Pulmonary artery endothelial cell (primary cell): ENCODE measurements at regions not wholly inside any gene's neighbourhood (a gene's known extent, or its start where the extent isn't known, plus 50 kb on each side); places are given as distances from the start of the nearest gene placed in this dataset.

Source experiments
- DNase-seq: peaks from one replicate; pipeline ENCODE4 v3.0.0-alpha.2; 2011; ENCODE audit warnings: low read depth, low spot score

DNA sequence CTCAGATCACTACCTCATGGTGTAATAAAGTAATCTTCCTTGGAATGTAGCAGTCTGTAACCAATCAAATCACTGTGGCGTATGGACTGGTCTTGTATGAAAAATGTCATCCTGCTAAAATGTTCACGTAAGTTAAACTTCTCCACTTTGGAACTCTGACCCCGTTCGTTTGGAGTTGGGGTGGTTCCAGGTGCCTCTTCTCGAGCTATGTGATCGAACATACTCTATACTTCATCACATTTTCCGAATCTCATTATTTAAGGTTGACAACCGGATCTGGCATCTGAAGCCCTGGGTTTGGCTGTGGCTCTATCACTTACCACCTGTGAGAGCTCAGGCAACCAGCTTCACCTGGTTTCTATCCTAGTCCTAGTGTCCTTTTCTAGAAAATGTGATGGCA is 148.0 kb upstream of the MYCN start:
- DNase-seq: no peak

DNA sequence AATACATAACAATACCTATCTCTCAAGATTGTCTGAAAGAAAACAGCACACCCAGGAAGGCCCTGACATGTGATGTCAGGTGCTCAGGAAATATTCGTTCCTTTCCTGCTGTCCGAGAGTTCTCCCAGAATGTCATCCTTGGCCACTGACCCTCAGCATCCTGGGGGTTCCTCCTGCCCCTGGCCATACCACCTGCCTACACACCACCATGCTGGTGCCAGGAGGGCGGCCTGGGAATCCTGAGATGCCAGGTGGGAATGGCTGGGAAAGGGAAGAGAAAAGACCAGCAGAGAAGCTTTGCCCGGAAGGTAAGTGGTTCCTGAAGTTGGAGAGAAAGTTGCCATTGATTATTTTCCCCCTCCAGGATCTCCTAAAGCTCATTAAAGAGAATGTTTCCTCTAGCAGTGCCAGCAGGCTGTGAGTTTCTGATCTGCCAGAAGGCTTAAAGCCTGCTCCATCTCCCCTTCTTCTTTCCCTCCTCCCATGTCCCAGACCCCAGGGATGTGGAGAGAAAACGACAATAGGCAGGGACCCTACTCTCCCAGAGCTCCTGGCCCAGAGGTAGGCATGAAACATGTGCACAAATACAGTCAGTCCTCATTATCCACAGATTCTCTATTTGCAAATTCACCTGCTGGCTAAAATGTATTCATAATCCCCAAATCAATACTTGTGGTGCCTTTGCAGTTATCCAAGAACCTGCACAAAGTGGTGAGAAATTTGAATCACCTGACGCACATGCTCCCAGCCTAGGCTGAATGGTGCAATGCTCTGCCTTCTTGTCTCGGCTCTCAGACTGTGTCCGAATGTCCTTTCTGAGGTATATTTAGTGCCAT is 147.1 kb upstream of the MYCN start:
- DNase-seq: no peak

- no peak for DNase-seq
Measured at GRCh38 chr2:15793978-15794377, 146.4 kb upstream of the MYCN start.

DNA sequence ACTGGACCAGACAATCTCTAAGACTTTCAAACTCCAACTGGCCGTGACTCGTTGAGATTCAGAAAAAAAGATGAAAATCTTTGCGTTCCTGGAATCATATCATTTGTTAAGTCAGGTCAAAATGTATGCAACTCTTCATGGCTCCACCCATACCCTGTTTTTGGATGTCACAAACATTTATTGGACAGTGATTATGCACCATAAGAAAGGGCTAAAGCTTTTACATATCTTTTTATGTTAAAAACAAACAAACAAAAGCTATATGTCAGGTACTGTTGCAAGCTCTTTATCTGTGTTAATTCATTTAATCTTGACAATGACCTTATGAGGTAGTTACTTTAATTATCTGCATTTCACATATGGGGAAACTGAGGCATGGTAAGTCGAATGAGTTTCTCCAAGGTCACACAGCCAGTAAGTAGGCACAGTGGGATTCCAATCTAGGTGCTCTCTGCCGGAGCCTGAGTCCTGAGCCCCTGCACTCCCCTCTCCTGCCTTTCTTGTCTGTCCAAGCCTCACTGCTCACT is 145.7 kb upstream of the MYCN start:
- DNase-seq: no peak

GRCh38 chr2:15795426-15795825 is 144.9 kb upstream of the MYCN start:
- DNase-seq: no peak

DNA sequence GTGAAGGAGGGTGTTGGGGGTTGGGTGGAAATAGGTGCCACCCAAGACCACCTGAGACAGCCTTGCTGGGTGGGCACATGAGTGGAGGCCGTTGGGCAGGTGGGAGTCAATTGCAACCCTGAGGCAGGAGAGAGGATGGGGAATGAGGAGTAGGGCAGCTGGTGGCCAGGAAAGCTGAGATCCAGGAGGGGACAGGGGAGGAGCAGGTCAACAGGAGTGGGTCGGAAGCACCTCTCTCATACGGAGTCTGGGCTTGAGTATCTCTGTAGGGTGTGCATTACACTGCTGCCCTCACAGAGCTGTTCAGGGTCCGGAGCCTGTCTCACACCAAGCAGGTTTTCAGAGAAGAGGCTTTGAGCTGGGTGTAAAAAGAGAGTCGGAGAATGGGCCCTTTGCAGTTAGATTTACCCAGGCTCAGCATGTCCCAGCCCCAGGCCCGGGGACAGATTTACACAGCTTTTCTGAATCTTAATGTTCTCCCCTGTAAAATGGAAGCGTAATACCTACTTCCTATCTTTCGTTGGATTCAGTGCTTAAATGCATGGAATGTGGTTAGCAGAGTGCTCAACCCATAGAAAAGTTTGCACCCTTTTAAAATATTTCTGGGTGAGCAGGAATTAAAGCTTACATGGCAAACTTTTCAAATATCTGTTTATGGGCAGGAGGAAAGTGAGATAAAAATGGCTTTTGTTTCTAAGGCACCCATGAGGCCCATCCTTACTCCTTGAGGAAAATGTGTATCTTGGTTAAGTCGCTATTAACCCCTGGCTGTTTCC is 144.0 kb upstream of the MYCN start:
- DNase-seq: no peak

- no peak for DNase-seq
Measured at GRCh38 chr2:15797231-15797938, 143.0 kb upstream of the MYCN start.

GRCh38 chr2:15797939-15798281 is 142.4 kb upstream of the MYCN start:
- no peak for DNase-seq

DNA sequence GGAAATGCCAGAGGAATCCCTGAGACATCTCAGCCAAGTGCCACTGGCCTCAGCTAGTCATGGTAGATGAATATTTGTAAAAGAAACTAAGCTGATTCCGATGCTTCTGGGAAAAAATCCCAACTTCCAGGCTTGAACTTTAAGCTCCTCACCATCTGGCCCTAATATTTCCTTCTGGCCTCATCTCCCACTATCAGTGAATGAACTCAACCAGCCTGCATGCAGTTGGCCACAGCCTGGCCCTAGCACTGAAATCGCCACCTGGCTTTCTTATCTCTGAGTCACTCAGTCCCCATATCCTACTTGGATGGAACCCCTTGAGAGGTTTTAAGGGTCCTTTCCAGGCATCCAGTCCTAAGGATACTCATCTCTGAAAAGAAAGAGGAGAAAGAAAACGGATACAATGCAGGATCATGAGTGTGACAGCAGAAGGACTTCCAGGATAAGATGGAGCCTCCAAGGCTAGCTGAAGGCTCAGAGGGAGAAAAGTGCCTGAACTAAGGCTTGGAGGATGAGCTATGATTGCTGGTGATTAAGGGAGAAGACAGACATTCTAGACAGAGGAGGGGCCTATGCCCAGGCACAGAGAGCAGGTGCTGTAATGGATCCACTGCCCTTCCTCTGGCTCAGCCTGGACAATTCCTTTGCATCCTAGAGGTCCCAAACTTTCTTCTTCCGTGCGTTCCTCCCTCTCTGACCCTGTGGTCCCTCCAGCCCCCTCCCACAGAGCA is 141.5 kb upstream of the MYCN start:
- no peak for DNase-seq

DNA sequence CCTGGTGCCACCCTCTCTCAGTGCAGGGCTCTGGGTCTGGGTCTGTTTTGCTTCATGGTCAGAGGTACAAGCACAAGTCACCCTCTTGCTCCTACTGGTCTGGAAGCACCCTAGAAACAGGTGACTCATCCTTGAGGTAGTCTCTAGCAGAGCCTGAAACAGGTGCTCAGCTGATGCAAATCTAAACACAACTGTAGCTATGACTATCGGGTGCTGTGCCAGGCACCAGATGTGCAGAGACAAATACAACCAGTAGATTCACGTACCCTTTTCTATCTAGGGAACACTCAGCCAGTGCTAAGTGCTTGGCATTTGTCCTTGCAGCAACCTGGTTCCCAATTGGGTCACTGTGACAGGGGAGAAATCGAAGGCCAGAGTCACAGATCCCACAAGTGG is 140.9 kb upstream of the MYCN start:
- no peak for DNase-seq

DNA sequence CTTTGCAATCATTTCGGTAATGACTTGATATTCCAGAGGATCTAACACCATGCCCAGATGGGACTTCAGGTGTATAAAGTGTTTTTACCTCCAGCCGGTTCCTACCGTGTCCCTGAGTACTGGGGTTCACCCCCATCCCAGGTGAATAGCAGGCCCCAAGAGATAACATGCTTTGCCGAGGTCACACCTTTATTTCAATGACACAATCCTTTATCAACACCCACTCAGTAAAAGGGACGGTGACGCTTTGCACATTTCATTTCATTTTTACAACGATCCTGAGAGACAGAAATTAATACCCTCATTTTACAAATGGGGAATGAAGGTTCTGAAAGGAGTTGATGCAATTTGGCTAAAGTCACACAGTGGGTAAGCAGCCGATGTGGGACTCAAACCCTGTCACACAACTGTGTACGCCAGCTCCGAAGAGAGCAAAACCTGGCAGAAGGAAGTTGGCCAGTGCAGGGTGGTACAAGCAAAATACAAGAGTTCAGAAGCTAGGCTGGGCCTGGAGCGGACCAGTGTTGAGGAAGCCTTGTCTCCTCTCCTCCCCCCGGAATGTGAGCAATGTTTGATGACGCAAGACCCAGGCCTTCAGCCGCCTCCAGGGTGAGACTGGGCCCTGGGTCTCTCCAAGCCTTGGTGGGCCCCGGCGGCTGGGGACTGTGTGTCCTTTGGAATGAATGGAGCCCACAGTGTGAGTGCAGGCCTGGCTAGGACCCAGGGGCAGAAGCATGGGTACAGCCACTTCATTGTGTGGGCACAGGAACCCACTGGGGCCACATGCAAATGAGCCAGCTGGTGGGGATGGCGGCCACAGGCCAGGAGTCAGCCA is 139.6 kb upstream of the MYCN start:
- DNase-seq: no peak

DNA sequence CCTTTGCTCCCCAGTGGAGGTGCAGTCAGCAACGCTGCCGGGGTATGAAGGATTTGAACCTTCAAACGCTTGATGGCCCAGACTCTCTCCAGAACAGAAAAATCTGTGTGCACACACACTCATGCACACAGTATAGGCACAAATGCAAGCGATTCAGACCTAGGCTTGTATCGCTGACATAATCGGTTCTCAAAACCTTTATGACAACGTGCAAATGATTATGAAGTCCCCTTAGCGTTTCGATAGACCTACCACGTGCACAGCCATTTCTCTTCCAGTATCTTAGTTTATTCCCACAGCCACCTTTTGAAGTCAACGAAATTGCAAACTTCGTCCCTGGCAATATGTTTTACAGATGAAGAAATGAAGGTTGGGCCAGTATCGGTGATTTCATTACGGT is 138.9 kb upstream of the MYCN start:
- no peak for DNase-seq

DNA sequence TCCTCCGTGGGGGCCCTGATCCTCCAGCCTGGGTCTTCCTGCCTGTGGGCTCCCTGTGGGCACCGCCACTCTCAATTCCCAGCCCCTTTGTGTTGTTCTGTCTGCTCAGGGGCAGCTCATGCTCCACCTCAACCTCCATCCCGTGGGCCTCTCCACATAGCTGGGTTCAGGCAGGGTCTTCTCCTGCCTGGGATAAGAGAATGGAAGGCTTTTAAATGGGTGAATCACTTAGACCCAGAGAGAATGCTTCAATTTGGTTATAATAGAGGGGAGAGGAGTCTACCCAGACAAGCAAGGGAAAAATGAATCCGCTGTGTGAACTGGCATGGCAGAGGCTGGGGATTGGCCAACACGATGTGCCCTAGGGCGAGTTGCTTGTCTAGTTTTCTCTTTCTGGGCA is 138.4 kb upstream of the MYCN start:
- DNase-seq: no peak

GRCh38 chr2:15802657-15803542 is 137.4 kb upstream of the MYCN start:
- no peak for DNase-seq

GRCh38 chr2:15803543-15804245 is 136.7 kb upstream of the MYCN start:
- DNase-seq: no peak

DNA sequence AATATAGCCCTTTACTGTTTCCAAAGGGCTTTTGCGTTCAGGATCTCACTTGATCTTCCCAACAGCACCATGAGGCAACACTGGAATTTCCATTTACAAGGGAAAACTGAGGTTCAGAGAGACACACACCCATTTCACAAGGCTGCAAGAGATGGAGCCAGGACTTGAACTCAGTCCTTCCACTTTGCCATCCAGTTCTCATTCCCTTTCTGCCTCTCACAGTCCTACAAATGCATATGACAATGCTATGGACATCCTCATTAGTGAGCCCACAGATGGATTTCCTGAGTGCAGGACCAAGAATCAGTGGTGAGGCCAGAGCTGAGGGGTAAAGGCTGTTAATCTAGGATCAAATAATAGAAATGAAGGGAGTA is 136.1 kb upstream of the MYCN start:
- no peak for DNase-seq

- DNase-seq: no peak
Measured at GRCh38 chr2:15804691-15805090, 135.7 kb upstream of the MYCN start.

- no peak for DNase-seq
Measured at GRCh38 chr2:15805206-15805605, 135.1 kb upstream of the MYCN start.

DNA sequence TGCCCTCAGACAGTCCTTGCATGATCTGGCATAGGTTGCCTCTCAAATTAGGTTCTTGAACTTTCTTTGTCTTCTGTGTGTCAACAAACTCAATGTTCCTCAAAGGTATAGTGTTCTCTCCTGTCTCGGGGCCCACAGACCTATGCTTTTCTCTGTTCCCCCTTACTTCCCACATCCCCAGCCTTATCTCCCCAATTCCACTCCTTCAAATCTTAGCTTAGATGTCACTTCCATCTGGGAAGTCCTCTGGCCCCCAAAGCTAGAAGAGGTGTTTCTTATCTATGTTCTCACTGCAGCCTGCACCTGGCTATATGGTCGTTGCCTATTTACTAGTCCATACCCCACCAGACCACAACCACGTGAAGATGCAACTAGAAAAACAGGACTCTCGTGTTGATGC is 134.6 kb upstream of the MYCN start:
- no peak for DNase-seq
